ENCODE measurements at regions not wholly inside any gene's neighbourhood (a gene's known extent, or its start where the extent isn't known, plus 50 kb on each side); places are given as distances from the start of the nearest gene placed in this dataset.

DNA sequence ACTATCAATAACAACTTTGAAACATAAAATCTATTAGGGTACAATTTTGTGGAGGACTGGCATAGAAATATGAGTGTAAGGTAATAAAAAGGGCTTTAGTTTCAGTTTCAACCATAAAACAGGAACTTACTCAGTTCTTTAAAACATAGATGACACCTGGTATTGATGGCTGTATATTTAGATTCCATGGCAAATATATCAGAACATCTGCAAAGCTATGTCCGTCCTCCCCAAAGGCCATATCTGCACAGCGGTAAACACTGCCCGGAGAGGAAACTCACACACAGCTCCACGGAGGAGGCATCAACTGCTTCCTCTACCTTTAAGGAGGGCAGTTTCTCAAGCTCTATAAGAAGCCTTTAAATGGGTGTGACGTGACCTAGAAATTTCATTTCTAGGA lies 993.3 kb downstream of the BRD1 start:
- TF ChIP-seq POLR2A (IDR thresholded peaks at IDR 0.05; ENCODE audit: low read depth, low read length), result no peak
- no peak for TF ChIP-seq TAF1 (IDR thresholded peaks at IDR 0.05; ENCODE audit: low read depth, low read length)
- no peak for TF ChIP-seq POLR2AphosphoS5 (IDR thresholded peaks at IDR 0.05; ENCODE audit: low read depth, low read length)
- TF ChIP-seq POU2F2 (IDR thresholded peaks at IDR 0.05; ENCODE audit: low read depth, low read length), result no peak
- TF ChIP-seq PAX5 (IDR thresholded peaks at IDR 0.05; ENCODE audit: insufficient read depth, low read length, severe bottlenecking), result no peak
- TF ChIP-seq SPI1 (IDR thresholded peaks at IDR 0.05; ENCODE audit: low read depth, low read length), result no peak

All from GM12891 (cell line).